Heart left ventricle (tissue), 13 donors: ENCODE measurements at regions not wholly inside any gene's neighbourhood (a gene's known extent, or its start where the extent isn't known, plus 50 kb on each side); places are given as distances from the start of the nearest gene placed in this dataset.

Source experiments
- POLR2A ChIP-seq, 2 donors: fragments of 450-650 bp; IDR thresholded peaks; one replicate each; pipeline ENCODE4 v1.6.1; 2017; ENCODE audit warnings: antibody characterized with exemption in 2 of 2, mild to moderate bottlenecking in 2 of 2, moderate library complexity in 2 of 2
- TF ChIP-seq, protein P1 (sequence below), 12 donors: fragments of 200-600 bp; sonication (generic) in 4 of 12; IDR thresholded peaks; one replicate each; pipeline versions ENCODE4 v1.5.0 to v1.8.0; 2018 to 2022; ENCODE audit warnings: antibody characterized with exemption in 12 of 12, mild to moderate bottlenecking in 5 of 12
- donor health status: ischemic (EF 13 %, LVEDD 7.1; RV severe dilation, severe dysfunction).
- donor health status: DM: no; HTN: yes; CAD: no.
- donor health status: DM: no; HTN: no; CAD: no.
- donor health status: ischemic (EF 25% LVEDD 6.9; RV normal size, moderate dysfunction).
- donor health status: ischemic (EF 25% LVEDD 5.7; RV mildly dilated, moderate dysfunction).
- donor health status: ischemic (EF 35%, LVEDD 5.7; RV mildly dilated, moderate dysfunction).
- donor health status: nonischemic (EF 11% LVEDD 7.7; RV severe dilation, severe dysfunction).
- donor health status: DM: yes; HTN: yes; CAD: no.
- donor health status: PGD.
- donor health status: ischemic (EF 29% LVEDD 5.4; RV normal size, mild dysfunction).
- donor health status: nonischemic (EF 23%, LVEDD 6.1; RV moderate dilation, normal function).

DNA sequence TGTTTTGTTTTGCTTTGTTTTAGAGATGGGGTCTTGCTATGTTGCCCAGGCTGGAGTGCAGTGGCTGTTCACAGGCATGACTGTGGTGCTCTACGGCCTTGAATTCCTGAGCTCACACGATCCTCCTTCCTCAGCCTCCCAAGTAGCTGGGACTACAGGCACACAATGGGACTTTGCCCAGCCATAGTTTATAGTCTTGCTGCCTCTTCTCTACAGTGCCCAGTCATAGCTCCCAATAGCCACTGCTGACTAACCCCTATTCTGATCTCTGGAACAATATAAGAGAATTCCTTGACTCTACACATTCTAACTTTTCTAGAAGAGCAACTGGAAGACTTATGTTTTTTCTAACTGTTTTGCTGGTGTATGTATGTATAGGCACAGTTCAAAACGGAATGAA is 319.2 kb downstream of the PCDH7 start:
- TF ChIP-seq, protein P1, sequence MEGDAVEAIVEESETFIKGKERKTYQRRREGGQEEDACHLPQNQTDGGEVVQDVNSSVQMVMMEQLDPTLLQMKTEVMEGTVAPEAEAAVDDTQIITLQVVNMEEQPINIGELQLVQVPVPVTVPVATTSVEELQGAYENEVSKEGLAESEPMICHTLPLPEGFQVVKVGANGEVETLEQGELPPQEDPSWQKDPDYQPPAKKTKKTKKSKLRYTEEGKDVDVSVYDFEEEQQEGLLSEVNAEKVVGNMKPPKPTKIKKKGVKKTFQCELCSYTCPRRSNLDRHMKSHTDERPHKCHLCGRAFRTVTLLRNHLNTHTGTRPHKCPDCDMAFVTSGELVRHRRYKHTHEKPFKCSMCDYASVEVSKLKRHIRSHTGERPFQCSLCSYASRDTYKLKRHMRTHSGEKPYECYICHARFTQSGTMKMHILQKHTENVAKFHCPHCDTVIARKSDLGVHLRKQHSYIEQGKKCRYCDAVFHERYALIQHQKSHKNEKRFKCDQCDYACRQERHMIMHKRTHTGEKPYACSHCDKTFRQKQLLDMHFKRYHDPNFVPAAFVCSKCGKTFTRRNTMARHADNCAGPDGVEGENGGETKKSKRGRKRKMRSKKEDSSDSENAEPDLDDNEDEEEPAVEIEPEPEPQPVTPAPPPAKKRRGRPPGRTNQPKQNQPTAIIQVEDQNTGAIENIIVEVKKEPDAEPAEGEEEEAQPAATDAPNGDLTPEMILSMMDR (IDR thresholded peaks at IDR 0.05): no peak
- TF ChIP-seq POLR2A (IDR thresholded peaks at IDR 0.05): no peak
